ENCODE measurements at regions not wholly inside any gene's neighbourhood (a gene's known extent, or its start where the extent isn't known, plus 50 kb on each side); places are given as distances from the start of the nearest gene placed in this dataset.

DNA sequence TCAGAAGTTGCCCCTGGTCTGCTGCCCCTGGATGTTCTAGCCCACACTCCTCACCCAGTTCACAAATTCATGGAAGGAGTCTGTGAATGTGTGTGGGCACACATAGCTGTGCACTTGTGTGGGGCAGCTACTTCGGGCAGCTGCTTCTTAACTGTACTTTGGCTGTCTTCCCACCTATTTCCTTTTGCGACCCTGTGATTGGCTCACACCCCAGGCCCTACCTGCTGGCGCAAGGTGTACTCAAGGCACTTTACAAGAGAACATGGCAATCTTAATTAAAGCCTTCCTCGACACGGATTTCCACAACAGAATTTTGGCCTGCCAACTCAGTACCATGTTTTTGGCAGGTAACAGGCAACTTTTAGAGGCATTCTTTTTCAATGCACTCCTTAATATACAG, 86.5 kb upstream of the CTTNBP2NL start:
- TF ChIP-seq CTCF (optimal IDR thresholded peaks at IDR 0.05 in 1 of 3, IDR thresholded peaks at IDR 0.05 in 1 of 3, conservative IDR thresholded peaks at IDR 0.05 in 1 of 3; ENCODE audit: extremely low read depth in 1 of 3, insufficient read depth in 2 of 3, low read length in 3 of 3) (no peak), EZH2 (IDR thresholded peaks at IDR 0.05; ENCODE audit: low read length) (no peak)
